SU-DHL-6 (cell line): ENCODE measurements at regions not wholly inside any gene's neighbourhood (a gene's known extent, or its start where the extent isn't known, plus 50 kb on each side); places are given as distances from the start of the nearest gene placed in this dataset.
"Not testable (repeated sequence)": the region's sequence is repeated elsewhere in the genome, so short reads cannot be mapped to it uniquely, and the experiment has no call there.

ENCODE experiments used
- H2AFZ ChIP-seq: fragments of 200-600 bp; sonication (generic); 2 replicates; pipeline ENCODE4 v1.6.1; 2014; ENCODE audit warnings: low read depth, mild to moderate bottlenecking, moderate library complexity, mixed read lengths, antibody characterized with exemption, low read length; ENCODE audit not compliant: severe bottlenecking
- H3F3A ChIP-seq: fragments of 200-600 bp; shearing (Covaris generic); 2 replicates; pipeline ENCODE4 v1.6.0; 2016; ENCODE audit warnings: antibody characterized with exemption, mild to moderate bottlenecking; ENCODE audit not compliant: insufficient read depth
- H3K27ac ChIP-seq: fragments of 200-600 bp; sonication (generic); 2 replicates; pipeline ENCODE4 v1.5.1; 2016; ENCODE audit warnings: low read depth, mild to moderate bottlenecking, low read length, moderate library complexity, mixed read lengths
- H3K27me3 ChIP-seq: fragments of 200-600 bp; sonication (generic), shearing (Covaris generic); 2 replicates; pipeline ENCODE4 v1.6.0; 2014; ENCODE audit warnings: mild to moderate bottlenecking, low read length
- H3K36me3 ChIP-seq: fragments of 200-600 bp; sonication (generic); 2 replicates; pipeline ENCODE4 v1.6.1; 2014; ENCODE audit warnings: mild to moderate bottlenecking, low read length, mixed read lengths
- H3K4me2 ChIP-seq: fragments of 300-600, 200-600 bp; shearing (Covaris generic), sonication (generic); 2 replicates; pipeline ENCODE4 v1.6.0; 2014; ENCODE audit warnings: low read length, low read depth, mild to moderate bottlenecking; ENCODE audit not compliant: poor library complexity, severe bottlenecking
- H3K4me3 ChIP-seq: fragments of 200-600 bp; sonication (generic); 2 replicates; pipeline ENCODE4 v1.5.1; 2014; ENCODE audit warnings: antibody characterized with exemption, low read length, mild to moderate bottlenecking, mixed read lengths; ENCODE audit not compliant: insufficient read depth, poor library complexity, severe bottlenecking
- H3K79me2 ChIP-seq: fragments of 200-600 bp; sonication (generic); 2 replicates; pipeline ENCODE4 v1.6.1; 2014; ENCODE audit warnings: mild to moderate bottlenecking, low read length, moderate library complexity; ENCODE audit not compliant: insufficient read depth
- H3K9ac ChIP-seq: fragments of 200-600 bp; sonication (generic); 2 replicates; pipeline ENCODE4 v1.7.0; 2014; ENCODE audit warnings: mild to moderate bottlenecking, low read length
- H3K9me2 ChIP-seq: fragments of 200-600 bp; sonication (generic); replicated peaks from 2 replicates; pipeline ENCODE4 v1.6.1; 2014; ENCODE audit warnings: low read length; ENCODE audit not compliant: insufficient read depth
- H3K9me3 ChIP-seq: fragments of 200-600 bp; sonication (generic); 2 replicates; pipeline ENCODE4 v1.6.1; 2014; ENCODE audit warnings: low read length, mixed read lengths; ENCODE audit not compliant: insufficient read depth
- H4K20me1 ChIP-seq: fragments of 200-600 bp; sonication (generic); 2 replicates; pipeline ENCODE4 v1.6.1; 2014; ENCODE audit warnings: low read depth, mild to moderate bottlenecking, antibody characterized with exemption, low read length, moderate library complexity, mixed read lengths
- EZH2phosphoT487 ChIP-seq: fragments of 200-600 bp; sonication (generic), shearing (Covaris generic); conservative IDR thresholded peaks from 2 replicates; pipeline ENCODE4 v1.6.1; 2018; ENCODE audit warnings: mild to moderate bottlenecking, antibody characterized with exemption, low read length, moderate library complexity, mixed read lengths
- TF ChIP-seq, protein P1 (sequence below): fragments of 200-600 bp; sonication (generic); IDR thresholded peaks from one replicate; pipeline ENCODE4 v1.5.1; 2017; ENCODE audit warnings: antibody characterized with exemption, mild to moderate bottlenecking, low read length, moderate library complexity; ENCODE audit not compliant: insufficient read depth, poor library complexity, severe bottlenecking

DNA sequence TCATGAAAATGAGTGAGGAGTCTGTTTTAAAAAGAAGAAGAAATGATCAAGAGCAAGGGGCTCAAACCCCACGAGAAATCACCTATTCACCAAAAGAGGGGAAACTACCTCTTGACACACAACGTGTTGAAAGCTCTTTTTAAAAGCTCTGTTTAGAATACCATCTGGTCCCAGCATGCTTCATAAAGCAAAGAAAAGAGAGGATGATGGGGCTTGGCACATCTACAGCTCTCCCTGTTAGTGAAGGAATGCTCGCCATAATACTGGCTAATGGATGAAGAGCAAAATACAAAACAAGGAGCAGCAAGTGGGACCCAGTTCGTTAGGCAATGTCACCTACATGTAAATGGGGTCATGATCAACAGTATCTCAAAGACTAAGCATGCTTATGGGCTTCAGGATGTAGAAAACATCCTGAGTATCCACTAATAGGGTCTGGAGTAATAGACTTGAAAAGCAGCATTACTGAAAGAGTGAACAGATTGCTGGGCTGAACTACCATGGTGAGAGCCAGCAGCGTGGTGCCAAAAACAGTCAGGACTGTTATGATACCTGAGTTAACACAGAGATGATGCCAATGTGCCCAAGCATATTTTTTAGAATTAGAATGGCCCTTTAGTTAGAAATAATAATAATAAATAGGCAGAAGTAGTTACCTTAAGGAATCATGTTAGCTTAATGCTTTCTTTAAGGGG is 159.7 kb upstream of the POU1F1 start:
- H3K4me2 ChIP-seq, result no peak overlapping the region
- H2AFZ ChIP-seq, result no peak overlapping the region
- H3K9ac ChIP-seq, result no peak overlapping the region
- no peak overlapping the region for H3K27ac ChIP-seq
- no peaks in the 10 kb centered on the region for H4K20me1 ChIP-seq
- no peaks in the 10 kb centered on the region for H3K27me3 ChIP-seq
- no peaks in the 10 kb centered on the region for H3K9me2 ChIP-seq
- no peaks in the 10 kb centered on the region for H3K9me3 ChIP-seq
- no peaks in the 10 kb centered on the region for H3K36me3 ChIP-seq
- TF ChIP-seq EZH2phosphoT487, result no peak
- TF ChIP-seq, protein P1, sequence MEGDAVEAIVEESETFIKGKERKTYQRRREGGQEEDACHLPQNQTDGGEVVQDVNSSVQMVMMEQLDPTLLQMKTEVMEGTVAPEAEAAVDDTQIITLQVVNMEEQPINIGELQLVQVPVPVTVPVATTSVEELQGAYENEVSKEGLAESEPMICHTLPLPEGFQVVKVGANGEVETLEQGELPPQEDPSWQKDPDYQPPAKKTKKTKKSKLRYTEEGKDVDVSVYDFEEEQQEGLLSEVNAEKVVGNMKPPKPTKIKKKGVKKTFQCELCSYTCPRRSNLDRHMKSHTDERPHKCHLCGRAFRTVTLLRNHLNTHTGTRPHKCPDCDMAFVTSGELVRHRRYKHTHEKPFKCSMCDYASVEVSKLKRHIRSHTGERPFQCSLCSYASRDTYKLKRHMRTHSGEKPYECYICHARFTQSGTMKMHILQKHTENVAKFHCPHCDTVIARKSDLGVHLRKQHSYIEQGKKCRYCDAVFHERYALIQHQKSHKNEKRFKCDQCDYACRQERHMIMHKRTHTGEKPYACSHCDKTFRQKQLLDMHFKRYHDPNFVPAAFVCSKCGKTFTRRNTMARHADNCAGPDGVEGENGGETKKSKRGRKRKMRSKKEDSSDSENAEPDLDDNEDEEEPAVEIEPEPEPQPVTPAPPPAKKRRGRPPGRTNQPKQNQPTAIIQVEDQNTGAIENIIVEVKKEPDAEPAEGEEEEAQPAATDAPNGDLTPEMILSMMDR, result no peak
- H3K79me2 ChIP-seq, result no peaks in the 10 kb centered on the region
- H3F3A ChIP-seq, result no peaks in the 10 kb centered on the region
- no peak overlapping the region for H3K4me3 ChIP-seq

DNA sequence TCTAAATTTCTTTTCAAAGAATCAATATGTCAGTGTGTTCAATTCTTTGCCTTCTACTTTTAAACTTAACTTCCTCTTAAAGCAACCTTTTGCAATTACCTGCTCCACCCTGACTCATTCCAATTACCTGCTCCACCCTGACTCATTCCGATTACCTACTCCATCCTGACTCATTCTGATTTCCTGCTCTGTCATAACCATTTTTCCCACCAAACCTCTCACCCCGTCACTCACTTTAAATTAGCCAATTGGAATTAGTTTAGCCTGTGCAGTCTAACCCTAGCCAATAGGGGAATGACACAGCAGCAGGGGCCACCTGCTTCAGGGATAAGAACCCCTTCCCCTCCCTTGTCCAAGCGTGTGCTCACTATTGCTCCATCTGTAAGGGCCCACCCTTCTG is 157.1 kb upstream of the POU1F1 start:
- not testable (repeated sequence) for H3K9me2 ChIP-seq, H3K4me2 ChIP-seq, H3K9me3 ChIP-seq, H3K36me3 ChIP-seq, H3K4me3 ChIP-seq, H3K27me3 ChIP-seq, H4K20me1 ChIP-seq, H2AFZ ChIP-seq, H3K9ac ChIP-seq, H3K27ac ChIP-seq, H3F3A ChIP-seq, H3K79me2 ChIP-seq

DNA sequence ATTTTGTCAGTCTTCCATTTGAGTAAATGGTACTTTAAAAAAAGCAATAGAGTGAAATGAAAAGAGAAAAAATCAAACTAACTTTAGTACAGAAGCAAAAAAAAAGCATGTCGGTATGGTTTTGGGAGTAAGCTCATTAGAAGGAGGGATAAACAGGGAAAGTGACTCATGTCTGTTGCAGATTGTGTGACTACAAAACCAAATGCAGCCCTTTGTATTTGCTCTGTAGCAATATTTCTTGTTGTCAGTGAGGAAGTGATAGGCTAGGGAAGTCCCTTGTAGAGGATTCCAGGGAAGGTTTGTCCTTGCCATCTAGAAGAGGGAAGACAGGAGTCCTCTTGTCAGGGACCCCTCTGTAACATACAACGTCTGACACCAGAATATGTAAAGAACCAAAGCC is 150.5 kb upstream of the POU1F1 start:
- H3K9me3 ChIP-seq, result 0 out of 2 replicates have a peak, but pooled peaks cover 4% of the 10 kb centered on the region

DNA sequence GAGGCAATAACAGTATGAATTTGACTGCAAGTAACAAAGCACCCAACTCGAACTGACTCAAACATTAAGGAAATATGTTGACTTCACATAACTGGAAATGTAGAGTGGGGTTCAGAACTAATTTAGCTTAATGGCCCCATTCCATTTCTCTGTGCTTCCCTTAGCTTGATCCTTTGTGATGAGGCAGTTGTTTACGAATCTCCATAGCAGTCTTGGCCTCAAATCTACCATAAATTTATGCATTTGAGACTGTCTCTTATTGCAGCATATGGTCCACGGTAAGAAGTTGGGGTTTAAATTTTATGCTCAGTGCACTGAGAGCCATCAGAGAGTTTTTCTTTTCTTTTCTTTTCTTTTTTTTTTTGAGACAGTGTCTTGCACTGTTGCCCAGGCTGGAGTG is 148.7 kb upstream of the POU1F1 start:
- H3K9ac ChIP-seq, result no peak overlapping the region
- H3K36me3 ChIP-seq, result no peaks in the 10 kb centered on the region
- no peaks in the 10 kb centered on the region for H3K9me2 ChIP-seq
- no peak overlapping the region for H3K4me3 ChIP-seq
- H3K79me2 ChIP-seq, result no peaks in the 10 kb centered on the region
- H3K9me3 ChIP-seq, result 0 out of 2 replicates have a peak, but pooled peaks cover 4% of the 10 kb centered on the region
- H2AFZ ChIP-seq, result no peak overlapping the region
- no peaks in the 10 kb centered on the region for H4K20me1 ChIP-seq
- no peak overlapping the region for H3K4me2 ChIP-seq
- no peaks in the 10 kb centered on the region for H3K27me3 ChIP-seq
- no peaks in the 10 kb centered on the region for H3F3A ChIP-seq
- H3K27ac ChIP-seq, result no peak overlapping the region
- no peak for TF ChIP-seq EZH2phosphoT487
- TF ChIP-seq, protein P1, result no peak

More for the DNA sequence above, 150.5 kb upstream of the POU1F1 start:
- Histone ChIP-seq H2AFZ (no peak overlapping the region), H3K4me3 (no peak overlapping the region), H3K9me2 (no peaks in the 10 kb centered on the region), H3K27me3 (no peaks in the 10 kb centered on the region), H3K4me2 (no peak overlapping the region), H3K36me3 (no peaks in the 10 kb centered on the region), H3F3A (no peaks in the 10 kb centered on the region), H4K20me1 (no peaks in the 10 kb centered on the region), H3K9ac (no peak overlapping the region), H3K79me2 (no peaks in the 10 kb centered on the region), H3K27ac (no peak overlapping the region)
- TF ChIP-seq, protein P1, result no peak
- no peak for TF ChIP-seq EZH2phosphoT487
